BJ (cell line): ENCODE measurements at regions not wholly inside any gene's neighbourhood (a gene's known extent, or its start where the extent isn't known, plus 50 kb on each side); places are given as distances from the start of the nearest gene placed in this dataset.

Experiments used
- CTCF ChIA-PET: fragments of 350-600 bp; formaldehyde crosslinking; extraction: SDS; loops from one replicate; lab custom pipeline; 2021; ENCODE audit warnings: antibody characterized with exemption, inconsistent platforms; lab: Yijun Ruan, JAX
- POLR2A ChIA-PET: fragments of 300-600 bp; sonication (Branson Sonifier 250); formaldehyde crosslinking; extraction: SDS; loops from one replicate; lab custom pipeline; 2021; ENCODE audit warnings: antibody characterized with exemption; lab: Charles Lee
- DNase-seq: peaks from one replicate; pipeline ENCODE4 v3.0.0-alpha.2; 2011; ENCODE audit warnings: low read depth
- H3K27me3 ChIP-seq: 2 replicates; pipeline ENCODE4 v1.6.0; 2011; ENCODE audit warnings: low read length; ENCODE audit not compliant: control insufficient read depth, insufficient read depth
- H3K36me3 ChIP-seq: 2 replicates; pipeline ENCODE4 v1.5.1; 2011; ENCODE audit warnings: low read length; ENCODE audit not compliant: control insufficient read depth, insufficient read depth
- H3K4me3 ChIP-seq: 2 replicates; pipeline ENCODE4 v1.5.1; 2011; ENCODE audit warnings: low read depth, mild to moderate bottlenecking, control low read depth, low read length
- TF ChIP-seq, protein P1 (sequence below): IDR thresholded peaks from 2 replicates; pipeline ENCODE4 v1.5.1; 2011; ENCODE audit warnings: low read depth, mild to moderate bottlenecking, control low read depth, inconsistent platforms, low read length, moderate library complexity; ENCODE audit not compliant: insufficient read depth

DNA sequence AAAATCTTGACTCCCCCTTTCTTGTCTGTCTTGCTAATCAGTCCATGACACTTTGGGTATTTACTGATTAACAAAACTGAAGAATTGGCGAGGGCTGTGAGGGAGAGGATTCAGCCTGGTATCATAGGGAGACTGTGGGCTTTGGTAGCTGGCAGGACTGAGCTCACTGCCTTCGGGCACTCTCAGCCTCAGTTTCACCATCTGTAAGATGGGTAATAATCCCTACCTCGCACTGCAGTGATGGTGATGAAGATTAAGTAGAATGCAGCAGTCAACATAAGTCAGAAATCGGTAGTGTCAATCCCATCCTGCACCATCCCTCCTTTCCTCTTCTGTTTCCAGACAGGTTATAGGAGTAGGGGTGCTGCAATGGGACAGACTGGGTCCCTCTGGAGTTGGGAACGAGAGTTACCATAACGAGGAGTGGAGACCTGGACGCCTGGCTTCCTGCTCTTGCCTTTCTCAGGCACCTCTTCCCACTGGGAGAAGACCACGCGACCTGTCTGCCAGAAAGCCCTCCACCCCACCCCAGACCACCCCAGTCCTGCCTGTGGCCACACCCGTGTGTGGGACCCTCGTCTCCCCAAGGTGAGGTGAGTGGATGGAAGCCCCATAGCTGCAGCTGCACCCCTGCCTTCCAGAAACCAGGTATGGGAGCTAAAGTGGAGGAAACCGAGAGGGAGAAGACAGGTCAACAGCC is 99.1 kb downstream of the SNX5 start:
- TF ChIP-seq, protein P1, sequence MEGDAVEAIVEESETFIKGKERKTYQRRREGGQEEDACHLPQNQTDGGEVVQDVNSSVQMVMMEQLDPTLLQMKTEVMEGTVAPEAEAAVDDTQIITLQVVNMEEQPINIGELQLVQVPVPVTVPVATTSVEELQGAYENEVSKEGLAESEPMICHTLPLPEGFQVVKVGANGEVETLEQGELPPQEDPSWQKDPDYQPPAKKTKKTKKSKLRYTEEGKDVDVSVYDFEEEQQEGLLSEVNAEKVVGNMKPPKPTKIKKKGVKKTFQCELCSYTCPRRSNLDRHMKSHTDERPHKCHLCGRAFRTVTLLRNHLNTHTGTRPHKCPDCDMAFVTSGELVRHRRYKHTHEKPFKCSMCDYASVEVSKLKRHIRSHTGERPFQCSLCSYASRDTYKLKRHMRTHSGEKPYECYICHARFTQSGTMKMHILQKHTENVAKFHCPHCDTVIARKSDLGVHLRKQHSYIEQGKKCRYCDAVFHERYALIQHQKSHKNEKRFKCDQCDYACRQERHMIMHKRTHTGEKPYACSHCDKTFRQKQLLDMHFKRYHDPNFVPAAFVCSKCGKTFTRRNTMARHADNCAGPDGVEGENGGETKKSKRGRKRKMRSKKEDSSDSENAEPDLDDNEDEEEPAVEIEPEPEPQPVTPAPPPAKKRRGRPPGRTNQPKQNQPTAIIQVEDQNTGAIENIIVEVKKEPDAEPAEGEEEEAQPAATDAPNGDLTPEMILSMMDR = no peak
- no peaks in the 10 kb centered on the region; the same call in 1 of the 2 replicates for H3K27me3 ChIP-seq
- no peaks in the 10 kb centered on the region for H3K36me3 ChIP-seq
- ChIA-PET CTCF (interaction anchor here (1.0 to 1.7 kb wide), 3 partner anchors 13 to 188 kb away, joined by 3 to 5 read pairs (median 5); partner anchors contain the start of gene RRBP1), POLR2A (interaction anchor here (0.9 to 1.2 kb wide), 2 partner anchors 63 to 187 kb away, joined by 3 to 4 read pairs; partner anchors contain the start of gene RRBP1)
- DNase-seq = no peak
- H3K4me3 ChIP-seq = no peak overlapping the region

DNA sequence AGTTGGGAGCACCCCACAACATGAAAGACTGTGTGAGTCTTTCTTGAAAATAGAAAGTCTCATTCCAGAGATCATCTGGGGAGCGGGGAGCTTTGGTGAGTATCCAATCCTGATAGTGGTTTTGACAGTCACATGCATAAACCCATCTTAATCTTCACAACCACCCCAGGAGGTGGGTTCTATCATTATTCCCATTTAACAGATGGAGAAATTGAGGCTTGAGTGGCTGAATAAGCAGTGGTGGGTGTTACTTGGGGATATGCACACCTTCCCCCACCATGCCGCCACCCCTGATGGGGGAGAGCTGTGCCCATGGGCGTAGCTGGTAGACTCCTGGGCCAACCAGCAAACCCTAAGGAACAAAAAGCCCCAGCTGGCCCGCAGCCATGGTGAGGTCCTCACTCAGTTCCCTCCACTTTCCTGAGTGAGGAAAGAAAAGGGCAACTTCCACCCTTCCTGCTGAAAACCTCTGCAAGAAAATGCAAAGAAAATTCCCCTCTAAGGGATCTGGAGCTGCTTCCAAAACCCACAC is 99.8 kb downstream of the SNX5 start:
- H3K27me3 ChIP-seq = no peaks in the 10 kb centered on the region; the same call in 1 of the 2 replicates
- H3K4me3 ChIP-seq = no peak overlapping the region
- TF ChIP-seq, protein P1 = no peak
- CTCF ChIA-PET = interaction anchor here (1.0 kb wide), 1 partner anchor 187 kb away, joined by 5 read pairs; the partner anchor contains the start of gene RRBP1
- no peaks in the 10 kb centered on the region for H3K36me3 ChIP-seq
- POLR2A ChIA-PET = no interaction called here
- DNase-seq = no peak

DNA sequence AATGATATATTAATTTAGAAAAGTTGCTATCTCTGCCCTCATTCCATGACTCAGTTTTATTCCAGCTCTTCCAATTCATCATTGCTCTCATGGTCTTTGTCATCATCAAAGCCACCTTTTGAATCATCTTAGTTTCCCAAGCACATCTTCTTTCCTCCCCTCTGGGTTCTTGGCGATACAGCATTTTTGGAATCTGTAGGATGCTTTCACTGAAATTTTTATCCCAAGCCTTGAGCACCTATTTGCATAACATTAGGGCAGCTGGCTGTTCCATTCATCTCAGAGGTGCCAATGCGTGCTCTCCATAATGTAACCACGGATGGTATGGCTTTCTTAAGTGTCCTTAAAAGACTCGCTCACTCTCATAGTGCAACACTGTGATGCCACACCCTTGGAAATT is 100.4 kb downstream of the SNX5 start:
- CTCF ChIA-PET = interaction anchor here (1.4 kb wide), 1 partner anchor 213 kb away, joined by 3 read pairs; no protein-coding TSS in a partner anchor
- TF ChIP-seq, protein P1 = no peak
- Histone ChIP-seq H3K4me3 (no peak overlapping the region), H3K27me3 (no peaks in the 10 kb centered on the region; the same call in 1 of the 2 replicates), H3K36me3 (no peaks in the 10 kb centered on the region)
- no peak for DNase-seq
- POLR2A ChIA-PET = no interaction called here

DNA sequence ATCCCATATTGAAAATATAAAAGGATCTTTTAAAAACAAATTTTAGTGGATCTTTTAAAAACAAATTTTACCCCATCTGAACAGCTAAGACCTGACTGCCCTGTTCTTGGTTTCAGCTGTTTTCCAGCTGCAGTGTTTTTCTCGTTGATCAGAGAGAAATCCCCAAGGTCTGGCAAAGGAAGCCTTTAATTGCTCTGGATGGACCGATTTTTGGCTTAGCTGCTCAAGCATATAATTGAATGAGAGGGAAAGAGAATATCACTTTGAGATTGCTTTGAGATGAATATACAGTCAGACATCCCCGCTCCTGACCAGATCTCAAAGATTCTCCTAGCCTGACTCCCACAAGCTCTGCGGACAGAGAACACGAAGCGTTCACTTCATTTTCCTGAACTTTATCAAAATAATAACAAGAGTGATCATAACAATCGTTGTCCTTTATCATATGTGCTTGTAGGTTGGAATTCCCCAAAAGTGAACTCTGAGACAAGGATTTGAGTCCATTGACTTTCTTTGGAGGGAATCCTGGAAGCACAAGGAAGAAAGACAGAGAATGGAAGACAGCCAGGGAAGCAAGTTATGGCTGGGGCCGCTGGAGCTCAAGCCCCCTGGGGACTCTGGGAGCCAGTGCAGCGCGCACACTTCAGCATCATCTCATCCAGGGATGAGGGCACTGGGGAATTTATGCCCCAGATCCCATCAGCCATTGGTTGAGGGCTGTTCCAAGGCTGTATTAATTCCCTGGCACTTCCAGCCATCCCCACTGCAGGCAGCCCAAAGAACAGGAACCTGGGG is 101.3 kb downstream of the SNX5 start:
- DNase-seq = no peak
- POLR2A ChIA-PET = no interaction called here
- TF ChIP-seq, protein P1 = no peak
- no peaks in the 10 kb centered on the region for H3K36me3 ChIP-seq
- H3K4me3 ChIP-seq = no peak overlapping the region
- H3K27me3 ChIP-seq = no peaks in the 10 kb centered on the region; the same call in 1 of the 2 replicates
- CTCF ChIA-PET = interaction anchor here (0.8 to 1.7 kb wide), 5 partner anchors 10 to 212 kb away, joined by 3 to 9 read pairs (median 3); partner anchors contain the start of gene RRBP1
